K562 (cell line): ENCODE measurements at regions not wholly inside any gene's neighbourhood (a gene's known extent, or its start where the extent isn't known, plus 50 kb on each side); places are given as distances from the start of the nearest gene placed in this dataset.

Experiments used
- ATAC-seq: fragments of 200-7000 bp; cut with Tn5 transposase; 3 replicates; pipeline ENCODE4 v1.9.1; 2020; ENCODE audit warnings: moderate library complexity
- BruUV-seq: library from RNA; stranded (reverse); fragments of 400-500 nt; replicated peaks from 2 replicates; lab custom pipeline; 2021; lab: Mats Ljungman, UMichigan
- CTCF ChIA-PET: fragments of 300-600 bp; formaldehyde crosslinking; extraction: SDS; loops from one replicate; lab custom pipeline; 2021; ENCODE audit warnings: low intra/inter-chr PET ratio; lab: Yijun Ruan, JAX
- POLR2A ChIA-PET: fragments of 300-600, 350-650 bp; sonication (Branson Sonifier 250); formaldehyde crosslinking; extraction: SDS; loops from one replicate; lab custom pipeline; 2021; ENCODE audit warnings: antibody characterized with exemption, inconsistent platforms; lab: Yijun Ruan, JAX
- DNase-seq, 4 experiments: peaks; one replicate each; pipeline versions ENCODE4 v3.0.0 to v3.0.0-alpha.2; 2011 to 2018; ENCODE audit warnings: low spot score in 3 of 4, mixed read lengths in 3 of 4; ENCODE audit errors: extremely low read depth in 1 of 4
- FAIRE-seq: peaks from 2 replicates; lab custom pipeline; 2011; peaks lifted over from hg19 to GRCh38; lab: Jason Lieb, UNC
- H2AFZ ChIP-seq: 2 replicates; pipeline ENCODE4 v1.6.0; 2011; ENCODE audit warnings: low read depth, low read length, control low read depth, inconsistent platforms
- H3K27ac ChIP-seq: fragments of 200-600 bp; 3 replicates; pipeline ENCODE4 v1.8.0; 2011; ENCODE audit warnings: low read depth, mild to moderate bottlenecking, control low read depth, inconsistent platforms, low read length, moderate library complexity, mixed read lengths; ENCODE audit errors: extremely low read depth
- H3K27me3 ChIP-seq, 2 experiments: fragments of 300-600 bp in 1 of 2; 2 replicates in 1 of 2; 3 replicates in 1 of 2; pipeline versions ENCODE4 v1.6.0 to v1.8.0; 2011; ENCODE audit warnings: inconsistent platforms in 2 of 2, low read length in 2 of 2, mild to moderate bottlenecking in 1 of 2, mixed read lengths in 1 of 2, moderate library complexity in 1 of 2; ENCODE audit not compliant: control insufficient read depth in 2 of 2, insufficient read depth in 2 of 2
- H3K36me3 ChIP-seq: fragments of 300-600 bp; 3 replicates; pipeline ENCODE4 v1.8.0; 2011; ENCODE audit warnings: mild to moderate bottlenecking, low read length, inconsistent platforms; ENCODE audit not compliant: control insufficient read depth, insufficient read depth
- H3K4me1 ChIP-seq, 2 experiments: fragments of 200-600 bp in 1 of 2; replicated peaks in 1 of 2; 2 replicates in 1 of 2; 3 replicates in 1 of 2; pipeline versions ENCODE4 v1.5.1 to v1.8.0; 2011; ENCODE audit warnings: inconsistent platforms in 2 of 2, low read length in 2 of 2, mild to moderate bottlenecking in 1 of 2, mixed read lengths in 1 of 2, moderate library complexity in 1 of 2; ENCODE audit not compliant: control insufficient read depth in 2 of 2, insufficient read depth in 2 of 2
- H3K4me2 ChIP-seq: 2 replicates; pipeline ENCODE4 v1.6.1; 2011; ENCODE audit warnings: low read length, control low read depth, inconsistent platforms, mixed read lengths; ENCODE audit not compliant: insufficient read depth
- H3K4me3 ChIP-seq: fragments of 200-600 bp; sonication (generic), shearing (Covaris generic); 2 replicates; pipeline ENCODE4 v1.5.1; 2016; ENCODE audit warnings: control low read depth, inconsistent platforms
- H3K79me2 ChIP-seq: fragments of 200-600 bp; 3 replicates; pipeline ENCODE4 v1.8.0; 2011; ENCODE audit warnings: low read length, inconsistent platforms; ENCODE audit not compliant: control insufficient read depth, insufficient read depth
- H3K9ac ChIP-seq, 2 experiments: 2 replicates each; pipeline versions ENCODE4 v1.6.0 to v1.6.1; 2011; ENCODE audit warnings: low read depth in 2 of 2, low read length in 2 of 2, control low read depth in 1 of 2, inconsistent platforms in 1 of 2, mild to moderate bottlenecking in 1 of 2, mixed read lengths in 1 of 2; ENCODE audit not compliant: insufficient read depth in 1 of 2
- H3K9me1 ChIP-seq: one replicate; pipeline ENCODE4 v1.6.0; 2011; ENCODE audit warnings: inconsistent platforms, mild to moderate bottlenecking, low read length, moderate library complexity; ENCODE audit not compliant: control insufficient read depth, insufficient read depth
- H3K9me3 ChIP-seq: replicated peaks from 2 replicates; pipeline ENCODE4 v1.5.1; 2011; ENCODE audit warnings: low read depth, low read length, inconsistent platforms; ENCODE audit not compliant: control insufficient read depth, insufficient read depth
- H4K20me1 ChIP-seq: replicated peaks from 2 replicates; pipeline ENCODE4 v1.6.1; 2011; ENCODE audit warnings: low read length, inconsistent platforms, mixed read lengths; ENCODE audit not compliant: control insufficient read depth, insufficient read depth
- ARID1B ChIP-seq: fragments of 450-650 bp; IDR thresholded peaks from 2 replicates; pipeline ENCODE4 v1.6.1; 2016; ENCODE audit warnings: antibody characterized with exemption, mild to moderate bottlenecking, inconsistent platforms
- GTF2E2 ChIP-seq: fragments of 200-800 bp; sonication (Bioruptor generic); IDR thresholded peaks from 2 replicates; pipeline ENCODE4 v1.6.1; 2016; ENCODE audit warnings: missing genetic modification characterization, missing compliant biosample characterization
- KDM5B ChIP-seq: fragments of 200-600 bp; sonication (generic); IDR thresholded peaks from 2 replicates; pipeline ENCODE4 v1.6.1; 2012; ENCODE audit warnings: low read depth, mild to moderate bottlenecking, moderate library complexity, low read length, control low read depth, inconsistent platforms; ENCODE audit not compliant: insufficient replicate concordance
- NCOA2 ChIP-seq, 2 experiments: fragments of 450-650 bp; IDR thresholded peaks; 2 replicates each; pipeline ENCODE4 v1.6.1; 2018; ENCODE audit warnings: mild to moderate bottlenecking in 2 of 2, moderate library complexity in 1 of 2; ENCODE audit not compliant: partially characterized antibody in 2 of 2
- NRF1 ChIP-seq, 2 experiments: fragments of 450-650 bp; IDR thresholded peaks in 1 of 2; conservative IDR thresholded peaks in 1 of 2; 2 replicates each; pipeline ENCODE4 v1.6.1; 2014; ENCODE audit warnings: mild to moderate bottlenecking in 2 of 2
- SMAD4 ChIP-seq: fragments of 250-450 bp; sonication (Bioruptor Pico); conservative IDR thresholded peaks from 2 replicates; pipeline ENCODE4 v1.8.0; 2021; ENCODE audit warnings: inconsistent platforms, mild to moderate bottlenecking, moderate library complexity
- SMARCA4 ChIP-seq: fragments of 450-650 bp; IDR thresholded peaks from 2 replicates; pipeline ENCODE4 v1.6.1; 2016
- SRSF7 ChIP-seq: fragments of 200-400 bp; formaldehyde crosslinking; optimal IDR thresholded peaks from 2 replicates; pipeline ENCODE3; 2017; ENCODE audit warnings: mild to moderate bottlenecking, low read depth, low read length
- ZNF586 ChIP-seq: fragments of 450-650 bp; formaldehyde crosslinking; conservative IDR thresholded peaks from 2 replicates; pipeline ENCODE4 v1.4.0; 2020; ENCODE audit warnings: mild to moderate bottlenecking, moderate library complexity
- ZNF699 ChIP-seq: fragments of 250-450 bp; sonication (Bioruptor Pico); IDR thresholded peaks from 2 replicates; pipeline ENCODE4 v1.8.0; 2021; ENCODE audit warnings: mild to moderate bottlenecking, moderate library complexity; ENCODE audit not compliant: insufficient replicate concordance
- WGBS: fragments of 100-300 bp; shearing (Covaris generic); methylation state at CpG from one replicate; pipeline ENCODE4 v1.1.6; 2016; ENCODE audit warnings: low coverage, mixed read lengths; ENCODE audit not compliant: insufficient coverage; ENCODE audit errors: missing lambda C conversion rate; 5-methylcytosine and 5-hydroxymethylcytosine counted together
- in situ Hi-C: fragments of 300-500 bp; cut with MboI; formaldehyde crosslinking; loops from 4 replicates; pipeline ENCODE4 v1.15.0; 2018; ENCODE audit warnings: inconsistent platforms, mixed read lengths
- intact Hi-C: fragments of 100-400 bp; cut with micrococcal nuclease; formaldehyde crosslinking; loops from 2 replicates; pipeline ENCODE4 v1.14.2; 2022

GRCh38 chr4:77395481-77395880, 210.1 kb upstream of the CXCL13 start:
- Histone ChIP-seq H3K36me3 (no peaks in the 10 kb centered on the region), H4K20me1 (no peaks in the 10 kb centered on the region), H3K9ac (no peak overlapping the region), H3K27me3 (no peaks in the 10 kb centered on the region), H3K79me2 (no peaks in the 10 kb centered on the region), H3K4me2 (no peak overlapping the region), H3K9me1 (no peaks in the 10 kb centered on the region), H3K4me1 (no peaks in the 10 kb centered on the region), H2AFZ (no peak overlapping the region), H3K9me3 (no peaks in the 10 kb centered on the region), H3K27ac (no peak overlapping the region), H3K4me3 (no peak overlapping the region)
- POLR2A ChIA-PET: no interaction called here
- TF ChIP-seq ZNF699 (CRISPR knock-in tag): no peak
- no peak for TF ChIP-seq ARID1B
- no peak for TF ChIP-seq NRF1 (conservative IDR thresholded peaks at IDR 0.05 in 1 of 2, IDR thresholded peaks at IDR 0.05 in 1 of 2)
- TF ChIP-seq SMARCA4: no peak
- no peak for TF ChIP-seq SMAD4 (CRISPR knock-in tag)
- TF ChIP-seq NCOA2 (IDR thresholded peaks at IDR 0.05; ENCODE audit: partially characterized antibody in 2 of 2): no peak
- TF ChIP-seq GTF2E2 (tag): no peak
- no peak for TF ChIP-seq ZNF586 (CRISPR knock-in tag)
- no peak for TF ChIP-seq KDM5B
- TF ChIP-seq SRSF7: no peak
- CTCF ChIA-PET: no interaction called here
- no peak for FAIRE-seq
- WGBS: 0% methylated on average over 1 of the region's 1 CpG
- BruUV-seq: no TSS peak
- intact Hi-C loops (no loop called here), in situ Hi-C loops (no loop called here)
- DNase-seq: no peak
- ATAC-seq: no peak
